Trophoblast cell (in vitro differentiated cells and primary cell): ENCODE measurements at regions not wholly inside any gene's neighbourhood (a gene's known extent, or its start where the extent isn't known, plus 50 kb on each side); places are given as distances from the start of the nearest gene placed in this dataset.

ENCODE experiments used
- DNase-seq, 2 donors: peaks; one replicate each; pipeline ENCODE4 v3.0.0-alpha.2; 2016
- H2AFZ ChIP-seq: 2 replicates; pipeline ENCODE4 v1.6.1; 2013; ENCODE audit warnings: low read length, moderate library complexity, mild to moderate bottlenecking; ENCODE audit not compliant: insufficient read depth, poor library complexity
- H2AK5ac ChIP-seq: 2 replicates; pipeline ENCODE4 v1.6.1; 2013; ENCODE audit warnings: mild to moderate bottlenecking, low read length
- H2BK120ac ChIP-seq: 2 replicates; pipeline ENCODE4 v1.6.1; 2013; ENCODE audit warnings: low read length, mild to moderate bottlenecking, moderate library complexity; ENCODE audit not compliant: insufficient read depth, poor library complexity
- H2BK12ac ChIP-seq: 2 replicates; pipeline ENCODE4 v1.6.1; 2013; ENCODE audit warnings: mild to moderate bottlenecking, low read length, moderate library complexity
- H2BK5ac ChIP-seq: 2 replicates; pipeline ENCODE4 v1.6.1; 2013; ENCODE audit warnings: low read length, low read depth, moderate library complexity, mild to moderate bottlenecking; ENCODE audit not compliant: poor library complexity
- H3K14ac ChIP-seq: 2 replicates; pipeline ENCODE4 v1.6.1; 2013; ENCODE audit warnings: mild to moderate bottlenecking, low read length
- H3K18ac ChIP-seq: 2 replicates; pipeline ENCODE4 v1.6.1; 2013; ENCODE audit warnings: mild to moderate bottlenecking, low read length
- H3K23ac ChIP-seq: 2 replicates; pipeline ENCODE4 v1.6.1; 2013; ENCODE audit warnings: low read length
- H3K27ac ChIP-seq: 2 replicates; pipeline ENCODE4 v1.5.1; 2013; ENCODE audit warnings: low read depth, mild to moderate bottlenecking, inconsistent platforms, low read length, moderate library complexity
- H3K27me3 ChIP-seq: 2 replicates; pipeline ENCODE4 v1.6.1; 2013; ENCODE audit warnings: inconsistent platforms, mild to moderate bottlenecking, low read length, moderate library complexity; ENCODE audit not compliant: insufficient read depth
- H3K36me3 ChIP-seq, 2 experiments: 1 replicate in 1 of 2; 2 replicates in 1 of 2; pipeline ENCODE4 v1.6.1; 2013; ENCODE audit warnings: low read length in 2 of 2, mild to moderate bottlenecking in 2 of 2, moderate library complexity in 1 of 2; ENCODE audit not compliant: insufficient read depth in 2 of 2, control insufficient read depth in 1 of 2
- H3K4ac ChIP-seq: 2 replicates; pipeline ENCODE4 v1.6.1; 2013; ENCODE audit warnings: low read depth, mild to moderate bottlenecking, low read length, moderate library complexity
- H3K4me1 ChIP-seq, 2 experiments: 1 replicate in 1 of 2; 2 replicates in 1 of 2; pipeline ENCODE4 v1.6.1; 2013; ENCODE audit warnings: low read length in 2 of 2, mild to moderate bottlenecking in 2 of 2, moderate library complexity in 1 of 2; ENCODE audit not compliant: insufficient read depth in 2 of 2, control insufficient read depth in 1 of 2
- H3K4me2 ChIP-seq: 2 replicates; pipeline ENCODE4 v1.6.1; 2013; ENCODE audit warnings: inconsistent platforms, mild to moderate bottlenecking, low read length, moderate library complexity
- H3K4me3 ChIP-seq: 2 replicates; pipeline ENCODE4 v1.5.1; 2013; ENCODE audit warnings: mild to moderate bottlenecking, low read depth, low read length, inconsistent platforms
- H3K79me1 ChIP-seq: one replicate; pipeline ENCODE4 v1.6.1; 2013; ENCODE audit warnings: low read length
- H3K79me2 ChIP-seq: 2 replicates; pipeline ENCODE4 v1.6.1; 2013; ENCODE audit warnings: low read length, mild to moderate bottlenecking; ENCODE audit not compliant: control insufficient read depth, insufficient read depth, poor library complexity
- H3K9ac ChIP-seq: 2 replicates; pipeline ENCODE4 v1.6.1; 2013; ENCODE audit warnings: mild to moderate bottlenecking, low read length
- H3K9me3 ChIP-seq: 2 replicates; pipeline ENCODE4 v1.6.1; 2013; ENCODE audit warnings: low read depth, mild to moderate bottlenecking, control low read depth, inconsistent platforms, low read length; ENCODE audit not compliant: insufficient read depth
- H4K12ac ChIP-seq: 2 replicates; pipeline ENCODE4 v1.6.1; 2013; ENCODE audit warnings: low read depth, mild to moderate bottlenecking, low read length, moderate library complexity
- H4K8ac ChIP-seq: 2 replicates; pipeline ENCODE4 v1.6.1; 2013; ENCODE audit warnings: low read depth, mild to moderate bottlenecking, low read length, moderate library complexity
- H4K91ac ChIP-seq: one replicate; pipeline ENCODE4 v1.6.1; 2013; ENCODE audit warnings: low read depth, mild to moderate bottlenecking, low read length, moderate library complexity
- WGBS: extraction: QIAGEN DNeasy Blood & Tissue Kit; methylation state at CpG from one replicate; pipeline ENCODE4 v1.1.7; 2013; ENCODE audit warnings: missing lambda C conversion rate; ENCODE audit not compliant: insufficient read length, insufficient coverage; ENCODE audit errors: extremely low coverage; 5-methylcytosine and 5-hydroxymethylcytosine counted together

DNA sequence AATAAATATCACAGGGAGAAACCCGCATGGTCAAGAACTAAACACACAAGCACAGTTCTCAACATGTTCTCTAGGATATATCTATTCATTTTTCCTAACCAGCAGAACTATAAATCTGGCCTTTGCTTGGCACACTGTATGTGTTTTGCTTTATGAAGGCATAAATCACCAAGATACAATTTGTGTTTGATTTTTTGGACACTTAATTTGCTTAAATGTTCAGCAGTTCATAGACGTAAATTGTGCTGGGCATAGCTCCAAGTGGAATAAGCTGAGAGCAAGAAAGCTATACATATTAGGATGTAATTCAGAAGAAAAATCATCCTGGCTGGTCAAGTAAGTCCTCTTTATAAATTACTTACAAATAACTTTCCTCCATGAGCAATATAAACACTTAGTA, 341.5 kb upstream of the ATP5MC3 start:
- no peak overlapping the region for H3K4ac ChIP-seq
- no peaks in the 10 kb centered on the region for H3K36me3 ChIP-seq

GRCh38 chr2:175518206-175518605, 336.7 kb upstream of the ATP5MC3 start:
- H2BK120ac ChIP-seq = no peak overlapping the region
- DNase-seq = no peak
- H4K8ac ChIP-seq = no peak overlapping the region
- H3K9ac ChIP-seq = no peak overlapping the region
- H3K4ac ChIP-seq = no peak overlapping the region
- no peak overlapping the region for H2AFZ ChIP-seq
- H2AK5ac ChIP-seq = no peak overlapping the region
- H3K27me3 ChIP-seq = no peaks in the 10 kb centered on the region
- H3K18ac ChIP-seq = no peak overlapping the region
- no peaks in the 10 kb centered on the region for H3K79me1 ChIP-seq
- no peaks in the 10 kb centered on the region for H3K4me1 ChIP-seq
- no peak overlapping the region for H3K23ac ChIP-seq
- no peaks in the 10 kb centered on the region for H3K36me3 ChIP-seq
- H3K4me2 ChIP-seq = no peak overlapping the region
- no peaks in the 10 kb centered on the region for H3K9me3 ChIP-seq
- H3K79me2 ChIP-seq = no peaks in the 10 kb centered on the region
- no peak overlapping the region for H3K27ac ChIP-seq
- H3K4me3 ChIP-seq = no peak overlapping the region
- H2BK5ac ChIP-seq = no peak overlapping the region
- H4K12ac ChIP-seq = no peak overlapping the region
- no peak overlapping the region for H3K14ac ChIP-seq
- no peak overlapping the region for H2BK12ac ChIP-seq
- no peak overlapping the region for H4K91ac ChIP-seq
- WGBS = no CpG with 5 or more reads among the region's 3 CpGs

More for the DNA sequence above, 341.5 kb upstream of the ATP5MC3 start:
- Histone ChIP-seq H2AK5ac (no peak overlapping the region), H3K9ac (no peak overlapping the region), H4K12ac (no peak overlapping the region), H2AFZ (no peak overlapping the region), H3K14ac (no peak overlapping the region), H3K4me3 (no peak overlapping the region), H3K4me2 (no peak overlapping the region), H2BK120ac (no peak overlapping the region), H4K8ac (no peak overlapping the region), H3K4me1 (no peaks in the 10 kb centered on the region), H3K79me2 (no peaks in the 10 kb centered on the region), H3K9me3 (no peaks in the 10 kb centered on the region), H3K79me1 (no peaks in the 10 kb centered on the region), H3K23ac (no peak overlapping the region), H3K27me3 (no peaks in the 10 kb centered on the region), H2BK12ac (no peak overlapping the region), H3K27ac (no peak overlapping the region), H4K91ac (no peak overlapping the region), H3K18ac (no peak overlapping the region), H2BK5ac (no peak overlapping the region)
- DNase-seq = no peak
- WGBS = no CpG with 5 or more reads among the region's 2 CpGs

- WGBS = no CpG with 5 or more reads among the region's 2 CpGs
Measured at GRCh38 chr2:175516555-175516954, 335.0 kb upstream of the ATP5MC3 start.

GRCh38 chr2:175500255-175500654, 318.7 kb upstream of the ATP5MC3 start:
- no peak for DNase-seq
- H3K4me2 ChIP-seq = no peak overlapping the region
- no peaks in the 10 kb centered on the region for H3K79me1 ChIP-seq
- no peak overlapping the region for H2AK5ac ChIP-seq
- no peak overlapping the region for H2BK120ac ChIP-seq
- H4K12ac ChIP-seq = no peak overlapping the region
- H3K18ac ChIP-seq = no peak overlapping the region
- no peak overlapping the region for H3K23ac ChIP-seq
- H3K79me2 ChIP-seq = no peaks in the 10 kb centered on the region
- no peak overlapping the region for H4K91ac ChIP-seq
- no peak overlapping the region for H2AFZ ChIP-seq
- H3K14ac ChIP-seq = no peak overlapping the region
- no peak overlapping the region for H3K4me3 ChIP-seq
- H3K4me1 ChIP-seq = peaks cover 0 to 2% of the 10 kb centered on the region in 2 experiments
- H3K27ac ChIP-seq = no peak overlapping the region
- H3K27me3 ChIP-seq = no peaks in the 10 kb centered on the region
- no peak overlapping the region for H2BK5ac ChIP-seq
- no peaks in the 10 kb centered on the region for H3K36me3 ChIP-seq
- H3K9me3 ChIP-seq = peaks cover 2% of the 10 kb centered on the region
- no peak overlapping the region for H2BK12ac ChIP-seq
- no peak overlapping the region for H4K8ac ChIP-seq
- H3K4ac ChIP-seq = no peak overlapping the region
- no peak overlapping the region for H3K9ac ChIP-seq

More at GRCh38 chr2:175516555-175516954, 335.0 kb upstream of the ATP5MC3 start:
- Histone ChIP-seq H3K79me2 (no peaks in the 10 kb centered on the region), H3K4me1 (no peaks in the 10 kb centered on the region), H3K27ac (no peak overlapping the region), H3K9ac (no peak overlapping the region), H2BK12ac (no peak overlapping the region), H2AFZ (no peak overlapping the region), H3K9me3 (no peaks in the 10 kb centered on the region), H3K79me1 (no peaks in the 10 kb centered on the region), H3K14ac (no peak overlapping the region), H2BK5ac (no peak overlapping the region), H4K12ac (no peak overlapping the region), H3K23ac (no peak overlapping the region), H4K8ac (no peak overlapping the region), H3K27me3 (no peaks in the 10 kb centered on the region), H3K36me3 (no peaks in the 10 kb centered on the region), H3K4ac (no peak overlapping the region), H2AK5ac (no peak overlapping the region), H3K4me2 (no peak overlapping the region), H2BK120ac (no peak overlapping the region), H4K91ac (no peak overlapping the region), H3K18ac (no peak overlapping the region), H3K4me3 (no peak overlapping the region)
- no peak for DNase-seq
